HG02840 (cell line): ENCODE measurements at regions not wholly inside any gene's neighbourhood (a gene's known extent, or its start where the extent isn't known, plus 50 kb on each side); places are given as distances from the start of the nearest gene placed in this dataset.

Experiments used
- ATAC-seq: cut with Tn5 transposase; IDR thresholded peaks from one replicate; pipeline ENCODE4 v1.9.1; 2021; ENCODE audit warnings: mild to moderate bottlenecking, moderate library complexity, moderate number of reproducible peaks; ENCODE audit not compliant: unreplicated experiment, low FRiP score

- no peak for ATAC-seq
These were observed 61.2 kb downstream of the MAGED1 start for GRCh38 chrX:51954592-51954991.

DNA sequence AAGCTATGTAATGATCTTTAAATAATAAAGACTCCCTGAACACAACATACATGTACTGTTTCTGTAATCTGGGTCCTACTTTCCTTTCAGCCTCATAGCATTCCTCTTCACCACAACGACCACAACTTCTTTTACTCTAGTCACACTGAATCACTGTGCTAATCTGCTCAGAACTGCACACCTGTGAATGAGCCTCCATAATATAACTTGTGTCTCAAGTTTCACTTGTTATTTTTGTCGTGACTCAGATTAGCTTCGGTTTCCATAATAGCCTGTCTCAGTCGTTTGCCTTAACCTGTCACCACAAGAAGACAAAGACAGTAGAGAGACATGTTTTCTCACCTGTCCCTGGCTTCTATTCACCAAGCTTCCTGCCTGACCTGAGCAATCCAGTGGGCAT, 61.8 kb downstream of the MAGED1 start:
- ATAC-seq = peak; percentile 77

DNA sequence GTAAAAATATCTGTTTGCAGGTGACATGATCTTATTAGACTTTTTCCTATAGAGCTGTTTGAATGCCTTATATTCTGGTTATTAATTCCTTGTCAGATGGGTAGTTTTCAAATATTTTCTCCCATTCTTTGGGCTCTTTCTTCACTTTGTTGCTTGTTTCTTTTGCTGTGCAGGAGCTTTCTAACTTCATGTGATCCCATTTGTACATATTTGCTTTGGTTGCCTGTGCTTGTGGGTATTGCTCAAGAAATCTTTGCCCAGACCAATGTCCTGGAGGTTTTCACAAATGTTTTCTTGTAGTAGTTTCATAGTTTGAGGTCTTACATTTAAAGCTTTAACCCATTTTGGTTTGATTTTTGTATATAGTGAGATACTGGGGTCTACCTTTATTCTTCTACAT, 63.0 kb downstream of the MAGED1 start:
- no peak for ATAC-seq

DNA sequence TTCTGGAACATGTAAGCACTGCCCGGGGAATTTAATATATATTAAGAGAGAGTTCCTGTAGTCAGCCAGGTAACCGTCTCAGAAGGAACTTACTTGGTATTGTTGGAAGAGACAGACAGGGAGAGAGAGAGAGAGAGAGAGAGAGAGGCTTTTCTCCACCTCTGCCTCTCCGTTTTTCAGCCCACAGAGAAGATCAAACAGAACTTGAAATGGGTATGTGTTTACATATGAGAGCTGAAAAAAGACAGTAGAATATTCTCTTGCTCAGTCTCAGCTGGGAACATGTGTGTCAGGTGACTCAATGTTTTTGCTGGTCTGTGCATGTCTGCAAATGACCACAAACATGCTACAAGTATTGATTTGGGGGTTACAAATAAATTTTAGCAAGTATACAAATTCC, 81.9 kb downstream of the MAGED1 start:
- no peak for ATAC-seq

GRCh38 chrX:51975811-51976210, 82.4 kb downstream of the MAGED1 start:
- no peak for ATAC-seq

- ATAC-seq = no peak
These were observed 83.1 kb downstream of the MAGED1 start for GRCh38 chrX:51976503-51976902.
